Activated T-helper 9 cell treated with anti-CD3 and anti-CD28 coated beads, Interleukin-2, amount 50 U/mL, for 16 hours (primary cell): ENCODE measurements at regions not wholly inside any gene's neighbourhood (a gene's known extent, or its start where the extent isn't known, plus 50 kb on each side); places are given as distances from the start of the nearest gene placed in this dataset.

Source experiments
- DNase-seq: peaks from one replicate; pipeline ENCODE4 v3.0.0-alpha.2; 2020; ENCODE audit warnings: low read depth

- DNase-seq, result no peak
These were observed 78.3 kb upstream of the MBOAT2 start for GRCh38 chr2:9081750-9082149.

GRCh38 chr2:9078405-9078804 is 74.9 kb upstream of the MBOAT2 start:
- no peak for DNase-seq

- no peak for DNase-seq
These were observed 74.2 kb upstream of the MBOAT2 start for GRCh38 chr2:9077691-9078090.

GRCh38 chr2:9076755-9077154 is 73.3 kb upstream of the MBOAT2 start:
- no peak for DNase-seq

GRCh38 chr2:9076210-9076609 is 72.7 kb upstream of the MBOAT2 start:
- no peak for DNase-seq

GRCh38 chr2:9074930-9075329 is 71.4 kb upstream of the MBOAT2 start:
- DNase-seq, result no peak

GRCh38 chr2:9071584-9072124 is 68.2 kb upstream of the MBOAT2 start:
- no peak for DNase-seq

DNA sequence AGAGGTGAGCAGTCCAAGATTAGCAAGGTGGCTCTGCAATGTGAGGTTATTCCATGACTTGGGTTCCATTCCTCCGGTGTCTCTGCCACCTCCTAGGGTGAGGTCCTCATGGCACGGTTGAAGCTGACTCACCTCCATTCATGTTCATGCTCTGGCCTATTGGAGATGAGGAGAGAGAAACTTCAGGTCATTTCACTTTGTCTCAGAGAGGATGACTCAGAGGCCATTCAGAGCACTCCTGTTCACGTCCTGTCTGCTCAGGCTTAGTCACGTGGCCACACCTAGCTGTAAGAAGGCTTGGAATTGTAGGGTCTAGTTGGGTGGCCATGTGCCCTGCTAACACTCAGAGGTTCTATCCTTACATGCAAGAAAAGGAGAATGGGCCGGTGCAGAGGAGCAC is 67.5 kb upstream of the MBOAT2 start:
- DNase-seq, result no peak

DNA sequence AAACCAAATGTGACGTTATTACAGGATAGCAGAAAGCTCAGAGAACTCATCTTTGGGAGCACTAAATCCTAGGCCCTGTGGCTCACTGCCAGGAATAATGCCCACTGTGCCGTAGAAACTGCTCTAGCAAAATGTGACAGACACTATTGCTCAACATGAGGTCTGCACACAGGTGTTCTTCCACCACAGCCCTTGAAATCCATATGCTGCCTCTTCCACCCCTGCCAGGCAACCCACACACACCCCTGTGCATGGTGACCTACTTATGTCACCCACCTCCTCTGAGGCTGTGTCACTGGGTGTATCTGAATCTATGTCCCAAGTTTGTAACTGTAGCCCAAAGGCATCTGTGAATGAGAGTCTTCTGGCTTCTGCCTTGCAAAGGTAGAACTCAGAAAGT is 66.1 kb upstream of the MBOAT2 start:
- DNase-seq, result no peak

DNA sequence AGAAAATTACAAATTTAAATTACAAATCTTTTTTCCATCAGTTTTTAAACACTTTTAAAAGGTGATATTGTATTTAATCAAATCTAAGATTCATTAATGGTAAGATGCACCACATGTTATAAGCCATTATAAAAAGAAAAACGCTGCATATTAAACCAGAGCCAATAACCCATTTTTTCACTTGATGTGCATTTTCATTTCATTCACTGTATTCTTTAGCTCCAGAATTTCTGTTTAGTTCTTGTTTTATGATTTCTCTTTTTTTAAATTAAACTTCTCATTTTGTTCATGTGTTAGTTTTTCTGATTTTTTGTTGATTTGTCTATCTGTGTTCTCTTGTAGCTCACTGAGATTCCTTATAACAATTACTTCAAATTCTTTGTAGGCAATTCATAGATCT is 62.4 kb upstream of the MBOAT2 start:
- no peak for DNase-seq

GRCh38 chr2:9063023-9063606 is 59.6 kb upstream of the MBOAT2 start:
- no peak for DNase-seq

DNA sequence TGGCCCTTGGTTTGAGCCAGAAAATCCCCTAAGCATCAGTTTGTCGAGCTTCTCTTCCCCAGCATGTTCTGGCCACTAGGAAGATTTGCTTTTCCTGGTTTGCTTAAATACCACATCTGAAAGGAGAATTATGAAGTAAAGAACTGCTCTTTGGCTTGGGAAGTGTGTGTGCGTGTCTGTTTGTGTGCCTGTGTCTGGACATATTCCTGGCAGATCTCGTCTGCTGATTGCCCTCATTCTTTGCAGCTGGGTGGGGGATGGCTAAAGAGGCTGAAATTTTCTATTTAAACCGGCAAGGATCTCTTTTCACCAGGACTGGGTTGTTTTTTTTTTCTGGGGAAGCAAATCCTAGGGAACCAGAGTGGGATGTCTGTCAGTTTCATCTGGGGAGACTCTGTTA is 57.3 kb upstream of the MBOAT2 start:
- no peak for DNase-seq

- no peak for DNase-seq
These were observed 54.7 kb upstream of the MBOAT2 start for GRCh38 chr2:9057939-9058761.

- DNase-seq, result no peak
These were observed 52.0 kb upstream of the MBOAT2 start for GRCh38 chr2:9055471-9055870.

DNA sequence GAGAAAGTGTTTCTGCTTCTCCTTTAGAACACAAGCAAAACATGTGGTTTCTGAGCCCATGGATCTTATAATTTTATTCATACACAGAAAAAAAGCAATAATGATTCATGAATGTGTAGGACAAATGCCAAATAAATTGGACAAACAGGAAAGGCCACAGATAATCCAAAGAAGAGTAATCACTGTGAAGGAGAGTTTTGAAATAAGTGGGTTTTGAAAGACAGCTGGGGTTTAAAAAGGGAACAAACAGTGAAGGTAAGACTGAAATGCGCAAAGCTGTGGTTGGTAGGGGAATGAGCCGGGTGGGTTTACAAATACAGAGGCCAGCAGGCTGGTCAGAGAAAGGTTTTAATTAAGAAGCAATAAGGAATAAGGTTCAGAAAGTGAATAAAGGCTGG is 50.0 kb upstream of the MBOAT2 start:
- no peak for DNase-seq
